GM21360 (cell line): ENCODE measurements at regions not wholly inside any gene's neighbourhood (a gene's known extent, or its start where the extent isn't known, plus 50 kb on each side); places are given as distances from the start of the nearest gene placed in this dataset.

Source experiments
- ATAC-seq: cut with Tn5 transposase; IDR thresholded peaks from one replicate; pipeline ENCODE4 v1.9.1; 2021; ENCODE audit warnings: mild to moderate bottlenecking, moderate library complexity; ENCODE audit not compliant: unreplicated experiment

DNA sequence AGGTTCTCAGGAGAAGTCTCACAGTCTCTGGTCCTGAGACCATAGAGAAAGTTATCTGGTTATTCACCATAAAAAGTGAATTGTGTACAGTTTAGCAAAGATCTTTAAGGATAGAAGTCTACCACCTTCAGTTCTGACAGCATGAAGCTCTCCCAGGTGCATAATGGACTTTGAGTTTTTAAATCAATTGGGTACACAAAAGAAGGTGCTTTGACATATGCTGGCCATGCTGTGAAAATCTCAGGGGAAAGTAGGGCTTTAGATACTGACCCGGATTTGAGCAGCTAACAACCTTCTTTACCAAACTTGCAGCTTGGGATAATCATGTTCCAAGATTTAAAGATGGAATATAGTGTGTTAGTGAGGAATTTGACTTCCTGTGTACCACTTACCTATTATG lies 264.2 kb downstream of the ZSWIM6 start:
- ATAC-seq = no peak

DNA sequence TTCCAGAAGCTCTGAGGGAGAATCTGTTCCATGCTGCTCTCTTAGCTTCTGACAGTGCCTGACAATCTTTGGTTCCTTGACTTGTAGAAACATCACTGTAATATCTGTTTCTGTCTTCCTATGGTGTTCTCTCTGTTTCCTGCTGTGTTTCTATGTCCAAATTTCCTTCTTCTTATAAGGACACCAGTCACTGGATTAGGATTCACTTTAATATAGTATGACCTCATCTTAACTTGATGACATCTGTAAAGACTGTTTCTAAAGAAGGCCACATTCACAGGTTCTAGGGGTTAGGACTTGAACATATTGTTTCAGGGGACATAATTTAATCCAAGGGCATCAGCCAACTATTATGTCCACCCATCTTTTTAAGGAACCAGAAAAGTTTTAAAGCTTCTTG lies 265.6 kb downstream of the ZSWIM6 start:
- no peak for ATAC-seq

DNA sequence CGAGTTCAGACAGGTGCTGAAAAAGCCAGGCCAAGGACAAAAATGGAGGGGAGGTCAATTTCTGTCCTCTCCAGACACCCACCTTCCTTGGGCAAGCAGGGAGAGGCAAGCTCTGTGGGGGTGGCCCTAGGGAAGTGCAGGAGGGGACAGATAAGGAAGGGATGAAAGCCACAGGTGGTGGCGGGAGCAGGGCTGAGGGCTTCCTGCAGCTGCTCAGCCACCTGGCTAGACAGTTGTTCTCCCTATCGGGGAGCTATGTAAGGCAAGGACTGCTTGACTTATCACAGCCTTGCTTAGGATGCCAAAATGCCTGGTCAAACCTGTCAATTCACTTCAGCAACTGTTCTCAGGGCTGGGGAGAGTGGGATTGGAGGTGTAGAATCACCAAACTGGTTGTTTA lies 266.1 kb downstream of the ZSWIM6 start:
- no peak for ATAC-seq

DNA sequence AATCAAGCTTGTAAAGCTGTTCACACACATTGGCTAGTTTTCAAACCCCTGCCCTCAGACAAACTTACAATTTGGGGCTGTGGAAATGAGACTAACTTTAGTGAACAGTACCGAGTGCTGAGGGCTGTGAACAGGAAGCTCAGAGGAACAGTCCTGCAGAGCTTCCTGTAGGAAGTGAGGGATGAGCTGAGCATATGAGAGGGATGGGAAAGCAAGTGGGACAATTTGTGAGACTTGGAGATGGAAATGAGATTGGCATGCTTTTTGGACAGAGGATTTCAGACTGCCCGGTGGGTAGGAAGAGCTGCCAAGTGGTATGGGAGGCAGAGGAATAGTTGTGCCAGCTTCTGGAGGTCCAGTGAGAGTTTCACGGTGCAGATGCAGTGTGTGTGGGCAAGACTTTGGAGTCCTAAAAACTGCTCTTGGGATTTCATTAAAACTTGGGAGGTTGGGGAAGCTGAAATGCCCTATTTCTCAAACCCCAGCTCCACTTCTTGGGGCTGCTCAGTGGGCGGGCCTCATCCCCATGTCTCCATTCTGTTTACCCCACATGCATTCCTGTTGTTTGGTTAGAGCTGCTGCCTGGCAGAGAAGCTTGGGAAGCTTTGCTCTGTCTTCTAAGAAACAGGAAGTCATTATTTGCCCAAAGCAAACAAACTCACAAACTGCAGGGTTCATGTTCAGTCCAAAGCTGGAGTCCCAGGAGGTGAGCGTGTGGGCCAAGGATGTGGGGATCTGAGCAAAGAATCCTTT lies 267.5 kb downstream of the ZSWIM6 start:
- no peak for ATAC-seq

DNA sequence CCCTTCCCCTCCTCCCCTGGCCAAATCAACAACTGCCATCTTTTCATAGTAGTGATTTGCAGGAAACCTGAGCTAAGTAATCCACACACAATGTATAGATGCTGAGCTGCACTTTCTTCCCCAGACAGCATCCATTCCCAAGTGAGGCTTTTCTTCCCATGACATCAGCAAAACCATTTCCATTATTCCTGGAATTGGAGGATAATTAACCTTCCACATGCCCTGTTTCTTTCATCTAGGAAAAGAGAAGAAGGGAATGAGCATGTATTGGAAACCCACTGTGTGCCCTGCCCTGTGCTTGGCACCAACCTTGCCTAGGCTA lies 268.0 kb downstream of the ZSWIM6 start:
- ATAC-seq = no peak

DNA sequence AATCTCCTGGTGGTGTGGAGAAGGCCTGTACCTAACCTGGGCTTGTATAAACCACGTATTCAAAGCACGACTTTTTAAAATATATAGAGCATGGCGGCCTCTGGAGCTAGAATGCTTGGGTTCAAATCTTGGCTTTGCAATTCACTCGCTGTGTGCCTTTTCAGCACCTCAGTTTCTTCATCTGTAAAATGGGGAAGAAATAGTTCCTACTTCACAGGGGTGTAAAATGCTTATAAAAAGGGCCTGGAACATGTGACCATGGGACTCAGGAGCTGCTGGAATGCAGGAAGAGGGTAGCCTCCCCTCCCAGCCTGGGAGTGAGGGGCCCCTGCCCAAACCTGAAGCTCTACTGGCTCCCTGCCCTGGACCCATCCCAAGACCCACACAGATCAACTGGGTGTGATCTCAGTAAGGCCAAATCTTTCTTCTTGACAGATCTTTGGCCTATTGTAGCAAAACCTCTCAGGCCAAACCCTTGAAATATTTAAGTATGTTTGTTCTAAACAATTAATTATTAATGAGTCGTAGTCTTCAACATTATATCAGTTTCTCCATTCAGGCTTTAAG lies 269.0 kb downstream of the ZSWIM6 start:
- ATAC-seq = no peak

DNA sequence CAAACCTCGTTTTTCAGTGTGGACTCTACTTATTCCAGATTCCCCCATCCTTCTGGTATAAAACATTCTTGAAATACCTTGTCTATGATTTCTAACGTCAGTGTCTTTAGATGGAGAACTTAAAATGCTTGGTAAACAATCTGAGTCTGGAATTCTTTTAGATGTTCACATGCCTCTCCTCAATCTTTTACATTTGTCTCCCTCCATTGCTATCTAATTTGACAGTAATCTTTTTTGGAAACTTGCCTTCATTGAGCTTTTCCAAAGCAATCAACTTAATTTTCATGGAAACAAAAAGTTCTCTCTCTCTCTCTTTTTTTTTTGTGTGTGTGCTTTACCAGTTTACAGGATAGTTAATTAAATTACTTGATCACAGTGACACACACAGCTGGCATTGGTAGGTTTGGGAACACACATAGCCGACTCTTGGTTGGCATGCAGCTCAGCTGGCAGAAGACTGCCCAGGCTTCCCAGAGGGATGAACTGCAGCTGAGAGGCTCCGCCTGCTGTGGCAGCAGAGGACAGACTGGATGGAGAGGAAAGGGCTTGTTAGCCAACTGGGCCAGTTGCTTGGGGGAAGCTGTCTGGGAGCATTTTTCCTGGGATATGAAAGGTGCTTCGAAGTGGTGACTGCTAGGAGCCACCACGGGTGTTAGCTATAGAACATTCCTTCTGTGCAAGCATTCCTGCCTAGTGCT lies 271.3 kb downstream of the ZSWIM6 start:
- no peak for ATAC-seq

- no peak for ATAC-seq
Measured at GRCh38 chr5:61604076-61605025, 272.3 kb downstream of the ZSWIM6 start.

DNA sequence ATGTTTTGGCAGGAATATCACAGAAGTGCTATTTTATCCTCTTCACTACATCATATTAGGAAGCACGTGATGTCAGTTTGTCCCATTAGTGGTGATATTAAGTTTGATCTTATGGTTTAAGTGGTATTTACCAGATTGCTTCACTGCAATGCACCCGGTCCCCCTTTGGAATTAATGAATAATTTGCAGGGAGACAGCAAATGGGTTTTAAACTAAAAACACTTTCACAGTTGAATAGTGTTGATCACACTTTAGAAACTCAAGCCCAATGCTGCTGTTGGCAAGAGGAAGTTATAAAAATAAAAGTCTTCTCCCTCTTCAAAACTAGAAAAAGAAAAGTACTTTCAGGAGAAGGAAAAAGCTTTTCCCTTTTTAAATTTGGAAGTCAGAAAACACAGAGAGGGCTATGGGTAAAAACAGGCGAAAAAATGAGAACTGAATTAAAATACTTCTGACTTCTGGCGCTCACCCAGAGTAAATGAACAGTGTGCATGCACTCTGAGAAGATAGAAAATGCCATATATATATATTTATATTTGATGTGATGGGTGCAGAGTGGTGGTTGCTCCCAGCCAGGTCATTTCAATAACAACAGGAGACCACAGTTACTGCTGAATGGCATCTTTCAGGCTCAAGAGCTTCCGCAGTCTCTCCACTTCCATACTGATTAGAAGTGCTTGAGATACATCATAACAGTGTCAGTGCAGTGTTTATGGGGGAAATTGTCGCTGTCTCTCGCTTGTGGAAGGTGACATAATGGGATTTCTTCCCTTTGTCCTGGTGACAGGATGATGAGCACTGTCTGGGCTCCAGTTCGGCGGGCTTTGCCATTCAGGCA lies 278.0 kb downstream of the ZSWIM6 start:
- no peak for ATAC-seq

GRCh38 chr5:61610678-61611024 lies 278.6 kb downstream of the ZSWIM6 start:
- no peak for ATAC-seq

- ATAC-seq = no peak
Measured at GRCh38 chr5:61612431-61612830, 280.4 kb downstream of the ZSWIM6 start.

DNA sequence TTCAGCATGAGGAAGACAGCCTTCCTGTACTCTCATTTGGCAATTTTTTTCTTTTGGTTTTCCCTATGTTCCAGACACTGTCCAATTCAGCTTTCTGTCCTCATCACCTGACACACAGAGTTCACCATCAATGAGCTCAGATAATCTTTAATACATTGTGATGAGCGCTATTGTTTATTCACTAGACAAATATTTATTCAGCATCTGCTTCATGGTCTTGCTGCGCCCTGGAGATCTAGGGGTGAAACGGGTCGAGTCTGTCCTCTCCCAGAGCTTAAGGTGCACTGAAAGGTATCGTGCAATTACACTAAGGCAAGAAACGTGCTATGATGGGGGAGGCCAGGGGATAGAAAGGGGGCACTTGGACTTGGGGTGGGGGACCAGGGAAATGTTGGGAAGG lies 281.6 kb downstream of the ZSWIM6 start:
- no peak for ATAC-seq

DNA sequence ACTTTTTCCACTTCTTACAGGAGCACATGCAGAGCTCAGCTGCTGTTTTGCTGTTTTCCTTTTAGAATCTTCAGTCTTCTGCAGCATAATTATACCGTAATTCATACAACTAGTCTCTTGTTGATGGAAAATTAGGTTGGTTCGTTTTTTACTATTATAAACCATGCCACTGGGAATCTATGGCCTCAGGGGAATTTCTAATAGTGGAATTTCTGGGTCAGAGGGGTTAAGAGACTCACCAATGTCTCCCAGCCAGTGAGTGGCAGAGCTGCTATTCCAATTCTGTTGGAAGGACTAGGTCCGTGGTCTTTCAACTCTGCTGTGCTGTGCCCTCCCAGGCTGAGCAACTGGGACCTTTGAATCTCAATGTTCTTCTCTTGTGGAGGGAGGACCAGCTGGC lies 282.5 kb downstream of the ZSWIM6 start:
- no peak for ATAC-seq

- no peak for ATAC-seq
Measured at GRCh38 chr5:61617039-61617438, 285.0 kb downstream of the ZSWIM6 start.

DNA sequence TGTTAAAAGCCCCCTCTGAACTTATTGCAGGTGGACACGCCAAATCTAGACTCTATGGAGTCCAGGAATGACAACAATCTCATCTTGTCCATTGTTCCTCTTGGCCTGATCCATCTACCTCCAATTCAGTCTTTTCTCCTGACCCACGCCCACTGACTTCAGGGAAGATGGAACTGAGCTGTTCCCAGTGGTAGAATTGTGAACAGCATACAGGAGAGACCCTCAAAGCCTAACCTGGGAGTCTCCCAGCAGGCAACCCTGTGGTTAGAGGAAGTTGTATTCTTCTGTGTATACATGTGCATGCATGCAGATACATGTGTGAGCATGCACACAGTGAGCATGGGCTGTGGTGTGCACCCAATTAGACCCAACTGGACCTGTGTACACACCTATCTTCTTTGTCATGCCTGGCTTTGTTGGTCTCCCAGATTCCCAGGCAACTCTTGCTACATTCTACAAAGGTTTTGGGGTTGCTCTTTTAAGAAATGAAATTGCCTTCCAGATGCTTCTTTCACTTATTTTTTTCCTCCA lies 286.0 kb downstream of the ZSWIM6 start:
- ATAC-seq = no peak

DNA sequence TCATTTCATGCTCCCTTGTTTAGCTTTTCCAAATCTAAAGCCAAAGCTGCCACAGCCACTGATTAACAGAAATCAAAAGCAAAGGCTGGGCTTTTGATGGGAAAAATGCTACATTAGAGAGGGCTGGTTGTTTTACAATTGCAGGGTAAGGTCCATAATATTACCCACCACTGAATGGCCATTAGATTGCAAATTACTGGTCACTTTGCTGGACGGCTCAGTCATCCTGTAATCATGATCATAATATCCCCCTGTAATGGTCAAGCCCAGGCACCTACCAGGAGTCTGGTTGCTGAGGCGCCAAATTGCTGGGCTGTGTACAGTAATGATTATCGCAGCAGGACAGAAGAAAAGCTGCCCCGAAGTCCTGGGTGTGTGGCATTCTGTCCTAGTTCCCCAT lies 286.5 kb downstream of the ZSWIM6 start:
- ATAC-seq = no peak

GRCh38 chr5:61619289-61619688 lies 287.2 kb downstream of the ZSWIM6 start:
- no peak for ATAC-seq

GRCh38 chr5:61619777-61620518 lies 287.9 kb downstream of the ZSWIM6 start:
- ATAC-seq = no peak

GRCh38 chr5:61620699-61621182 lies 288.7 kb downstream of the ZSWIM6 start:
- ATAC-seq = no peak
